ENCODE measurements at regions not wholly inside any gene's neighbourhood (a gene's known extent, or its start where the extent isn't known, plus 50 kb on each side); places are given as distances from the start of the nearest gene placed in this dataset.
"Not testable (repeated sequence)": the region's sequence is repeated elsewhere in the genome, so short reads cannot be mapped to it uniquely, and the experiment has no call there.

DNA sequence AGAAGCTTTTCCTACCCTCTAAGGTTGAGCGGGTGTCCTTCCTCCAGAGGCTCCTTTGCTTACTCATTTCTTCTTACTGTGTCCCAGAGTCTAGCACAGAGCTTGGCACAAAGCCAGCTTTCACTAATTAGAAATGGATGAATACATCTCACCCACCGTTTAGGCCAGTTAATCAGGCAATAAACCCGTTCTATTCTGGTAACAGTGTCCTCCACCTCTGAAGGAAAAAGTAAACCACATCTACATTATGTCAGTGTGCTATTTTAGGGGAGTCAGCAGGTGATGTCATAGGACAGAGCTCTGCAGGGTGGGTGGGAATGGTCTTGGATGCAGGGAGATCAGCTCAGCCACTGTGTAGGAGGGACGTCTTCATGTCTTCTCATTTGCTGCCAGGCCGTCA, 109.2 kb downstream of the OSTF1 start:
- Mint-ChIP-seq H3K27me3 (no peaks in the 10 kb centered on the region), H3K4me3 (no peak overlapping the region), H3K9me3 (no peaks in the 10 kb centered on the region), H3K4me1 (peaks cover 3% of the 10 kb centered on the region), H3K36me3 (ENCODE audit: low read depth) (no peaks in the 10 kb centered on the region), H3K27ac (no peak overlapping the region)
- no peak for ATAC-seq (replicated peaks)

DNA sequence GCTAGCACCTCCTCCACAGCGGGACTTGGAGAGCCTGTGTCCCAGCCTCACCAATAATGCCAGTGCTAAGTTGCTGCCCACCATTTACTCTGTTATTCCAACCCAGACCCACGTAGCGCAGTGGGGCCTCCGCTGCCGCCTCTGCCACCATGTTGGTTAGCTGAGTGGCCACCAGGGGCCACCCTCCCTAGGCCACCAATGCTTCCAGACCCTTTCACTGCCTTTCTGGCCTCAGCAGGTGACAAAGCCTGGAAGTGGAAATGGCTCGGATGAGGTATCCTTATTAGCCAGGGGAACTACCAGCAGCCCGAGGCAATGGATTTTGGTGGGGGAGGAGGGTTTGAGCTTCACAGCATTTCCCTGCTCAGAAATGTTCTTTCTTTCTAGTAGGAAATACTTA, 110.1 kb downstream of the OSTF1 start:
- no peak overlapping the region for H3K27ac Mint-ChIP-seq
- ATAC-seq (replicated peaks): no peak
- H3K4me1 Mint-ChIP-seq: peaks cover 3% of the 10 kb centered on the region
- no peak overlapping the region for H3K4me3 Mint-ChIP-seq
- no peaks in the 10 kb centered on the region for H3K27me3 Mint-ChIP-seq
- H3K36me3 Mint-ChIP-seq (ENCODE audit: low read depth): no peaks in the 10 kb centered on the region
- H3K9me3 Mint-ChIP-seq: no peaks in the 10 kb centered on the region

DNA sequence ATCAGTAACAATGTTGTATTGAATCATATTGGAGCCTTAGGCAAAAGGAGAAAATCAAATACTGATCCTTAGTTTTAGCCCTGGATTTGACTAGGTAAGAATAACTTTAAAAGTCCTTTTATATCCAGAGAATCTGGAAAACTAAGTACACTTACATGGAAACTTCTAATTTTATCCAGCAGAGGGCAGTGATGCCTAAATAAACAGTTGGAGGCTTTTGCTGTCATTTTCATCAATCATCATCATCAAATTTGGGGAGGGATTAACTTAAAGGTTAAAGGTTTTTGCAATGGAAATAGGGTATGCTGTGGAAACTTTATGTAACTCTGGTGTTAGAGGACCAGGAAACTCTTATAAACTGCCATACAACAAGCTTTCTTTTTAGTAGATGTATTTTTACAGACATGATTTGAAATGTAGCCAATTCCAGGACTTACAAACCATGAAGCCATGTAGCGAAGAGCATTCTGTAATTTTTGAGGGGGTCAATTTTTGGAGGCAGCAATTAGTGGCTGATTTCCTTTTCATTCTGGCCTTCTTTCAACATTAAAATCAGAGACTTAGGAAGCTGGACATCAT, 112.7 kb downstream of the OSTF1 start:
- Mint-ChIP-seq H3K27me3 (no peaks in the 10 kb centered on the region), H3K9me3 (no peaks in the 10 kb centered on the region), H3K36me3 (ENCODE audit: low read depth) (no peaks in the 10 kb centered on the region), H3K27ac (no peak overlapping the region), H3K4me1 (peaks cover 3% of the 10 kb centered on the region), H3K4me3 (no peak overlapping the region)
- ATAC-seq (replicated peaks): peak; percentile 29

DNA sequence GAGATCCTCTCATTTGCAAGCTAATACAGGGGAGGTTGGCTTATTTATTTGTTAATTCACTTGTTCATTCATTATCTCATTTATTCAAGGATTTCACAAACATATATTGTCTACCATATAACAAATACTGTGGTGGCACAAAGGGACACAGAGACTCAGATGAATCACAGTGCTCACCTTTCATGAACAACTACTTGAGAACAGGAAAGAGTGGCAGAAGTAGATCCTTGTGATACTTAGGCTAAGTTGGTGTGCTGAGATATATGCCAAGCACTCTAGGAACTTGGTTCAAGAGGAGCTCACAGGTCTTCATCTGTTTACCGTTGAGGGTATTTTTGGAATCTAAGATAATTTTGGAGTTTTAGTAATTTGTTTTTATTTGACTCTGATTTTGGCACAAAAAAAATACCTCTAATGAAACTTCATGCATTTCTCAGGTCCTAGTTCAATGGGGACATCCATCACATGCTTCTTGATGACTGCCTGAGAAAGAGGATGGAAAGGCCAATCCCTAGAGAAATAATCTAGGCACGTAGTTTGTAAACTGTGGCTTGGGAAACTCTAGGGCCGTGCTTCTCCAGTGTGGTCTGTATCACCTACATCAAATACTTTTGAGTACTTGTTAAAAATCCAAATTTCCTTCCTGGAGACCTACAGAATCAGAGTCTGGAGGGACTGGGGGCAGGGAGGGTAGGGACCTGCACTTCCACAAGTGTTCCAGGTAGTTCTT, 113.3 kb downstream of the OSTF1 start:
- H3K4me3 Mint-ChIP-seq: no peak overlapping the region
- peaks cover 3% of the 10 kb centered on the region for H3K4me1 Mint-ChIP-seq
- H3K36me3 Mint-ChIP-seq (ENCODE audit: low read depth): no peaks in the 10 kb centered on the region
- no peak for ATAC-seq (replicated peaks)
- no peaks in the 10 kb centered on the region for H3K27me3 Mint-ChIP-seq
- H3K27ac Mint-ChIP-seq: no peak overlapping the region
- H3K9me3 Mint-ChIP-seq: no peaks in the 10 kb centered on the region

DNA sequence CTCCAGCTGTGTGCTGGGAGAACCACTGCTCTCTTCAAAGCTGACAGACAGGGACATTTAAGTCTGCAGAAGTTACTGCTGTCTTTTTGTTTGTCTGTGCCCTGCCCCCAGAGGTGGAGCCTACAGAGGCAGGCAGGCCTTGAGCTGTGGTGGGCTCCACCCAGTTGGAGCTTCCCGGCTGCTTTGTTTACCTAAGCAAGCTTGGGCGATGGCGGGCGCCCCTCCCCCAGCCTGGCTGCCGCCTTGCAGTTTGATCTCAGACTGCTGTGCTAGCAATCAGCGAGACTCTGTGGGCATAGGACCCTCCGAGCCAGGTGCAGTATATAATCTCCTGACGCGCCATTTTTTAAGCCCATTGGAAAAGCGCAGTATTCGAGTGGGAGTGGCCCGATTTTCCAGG, 119.7 kb downstream of the OSTF1 start:
- not testable (repeated sequence) for H3K4me1 Mint-ChIP-seq; H3K9me3 Mint-ChIP-seq; H3K27ac Mint-ChIP-seq; H3K27me3 Mint-ChIP-seq; H3K4me3 Mint-ChIP-seq; ATAC-seq (replicated peaks)
- peaks cover 28% of the 10 kb centered on the region for H3K36me3 Mint-ChIP-seq (ENCODE audit: low read depth)

DNA sequence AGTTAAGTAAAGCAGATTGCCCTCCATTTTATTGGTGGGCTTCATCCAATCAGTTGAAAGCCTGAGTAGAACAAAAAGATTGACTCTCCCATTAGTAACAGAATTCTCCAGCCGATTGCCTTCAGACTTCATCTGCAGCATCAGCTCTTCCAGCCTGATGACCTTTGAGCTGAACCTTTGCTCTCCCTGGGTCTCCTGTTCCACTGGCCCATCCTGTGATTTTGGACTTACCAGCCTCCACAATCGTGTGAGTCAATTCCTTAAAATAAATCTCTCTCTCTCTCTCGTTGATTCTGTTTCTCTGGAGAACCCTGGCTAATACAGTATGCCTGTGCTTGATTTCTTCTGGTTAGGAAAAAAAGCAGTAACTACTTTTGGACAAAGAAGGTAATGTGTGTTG, 121.9 kb downstream of the OSTF1 start:
- Mint-ChIP-seq H3K4me3 (no peak overlapping the region), H3K27me3 (no peaks in the 10 kb centered on the region), H3K9me3 (no peaks in the 10 kb centered on the region), H3K27ac (no peak overlapping the region), H3K4me1 (no peaks in the 10 kb centered on the region), H3K36me3 (ENCODE audit: low read depth) (peaks cover 33% of the 10 kb centered on the region)
- no peak for ATAC-seq (replicated peaks)

DNA sequence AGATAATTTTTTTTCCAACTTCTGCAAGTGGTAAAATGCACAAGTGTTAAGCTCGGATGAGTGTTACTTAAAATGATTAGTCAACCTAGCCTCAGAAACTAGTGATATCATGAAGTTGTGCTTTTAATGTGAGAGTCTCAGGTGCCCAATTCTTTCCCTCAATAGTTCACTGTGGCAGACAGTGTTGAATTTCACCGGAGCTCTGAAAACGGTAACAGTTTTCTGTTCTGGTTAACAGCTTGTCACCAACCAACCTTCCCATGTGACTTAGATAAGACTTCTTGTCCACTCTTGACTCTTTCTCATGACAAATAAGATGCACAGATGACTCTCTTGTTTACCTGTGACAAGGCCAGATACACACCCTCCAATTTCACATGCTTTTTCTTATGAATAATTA, 125.5 kb downstream of the OSTF1 start:
- Mint-ChIP-seq H3K27ac (no peak overlapping the region), H3K36me3 (ENCODE audit: low read depth) (peaks cover 33% of the 10 kb centered on the region), H3K27me3 (no peaks in the 10 kb centered on the region), H3K4me3 (no peak overlapping the region), H3K4me1 (no peaks in the 10 kb centered on the region), H3K9me3 (no peaks in the 10 kb centered on the region)
- peak; percentile 46 for ATAC-seq (replicated peaks)

DNA sequence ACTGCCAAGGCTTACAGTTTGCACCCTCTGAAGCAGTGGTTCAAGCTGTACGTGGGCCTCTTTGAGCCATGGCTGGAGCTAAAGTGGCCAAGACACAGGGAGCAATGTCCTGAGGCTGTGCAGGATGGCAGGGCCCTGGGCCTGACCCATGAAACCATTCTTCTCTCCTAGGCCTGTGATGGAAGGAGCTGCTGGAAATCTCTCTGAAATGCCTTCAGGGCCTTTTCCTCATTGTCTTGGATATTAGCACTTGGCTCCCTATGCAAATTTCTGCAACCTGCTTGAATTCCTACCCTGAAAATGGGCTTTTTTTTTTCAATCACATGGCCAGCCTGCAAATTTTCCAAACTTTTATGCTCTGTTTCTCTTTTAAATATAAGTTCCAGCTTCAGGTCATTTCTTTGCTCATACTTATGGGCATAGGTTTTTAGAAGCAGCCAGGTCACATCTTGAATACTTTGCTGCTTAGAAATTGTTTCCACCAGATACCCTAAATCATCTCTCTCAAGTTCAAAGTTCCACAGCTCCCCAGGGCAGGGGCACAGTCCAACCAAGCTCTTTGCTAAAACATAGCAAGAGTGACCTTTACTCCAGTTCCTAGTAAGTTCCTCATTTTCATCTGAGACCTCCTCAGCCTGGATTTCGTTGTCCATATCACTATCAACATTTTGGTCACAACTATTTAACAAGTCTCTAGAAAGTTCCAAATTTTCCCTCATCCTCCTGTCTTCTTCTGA, 138.3 kb downstream of the OSTF1 start:
- no peaks in the 10 kb centered on the region for H3K4me1 Mint-ChIP-seq
- peaks cover 9% of the 10 kb centered on the region for H3K9me3 Mint-ChIP-seq
- no peak overlapping the region for H3K27ac Mint-ChIP-seq
- no peaks in the 10 kb centered on the region for H3K27me3 Mint-ChIP-seq
- peaks cover 9% of the 10 kb centered on the region for H3K36me3 Mint-ChIP-seq (ENCODE audit: low read depth)
- H3K4me3 Mint-ChIP-seq: no peak overlapping the region
- ATAC-seq (replicated peaks): no peak

DNA sequence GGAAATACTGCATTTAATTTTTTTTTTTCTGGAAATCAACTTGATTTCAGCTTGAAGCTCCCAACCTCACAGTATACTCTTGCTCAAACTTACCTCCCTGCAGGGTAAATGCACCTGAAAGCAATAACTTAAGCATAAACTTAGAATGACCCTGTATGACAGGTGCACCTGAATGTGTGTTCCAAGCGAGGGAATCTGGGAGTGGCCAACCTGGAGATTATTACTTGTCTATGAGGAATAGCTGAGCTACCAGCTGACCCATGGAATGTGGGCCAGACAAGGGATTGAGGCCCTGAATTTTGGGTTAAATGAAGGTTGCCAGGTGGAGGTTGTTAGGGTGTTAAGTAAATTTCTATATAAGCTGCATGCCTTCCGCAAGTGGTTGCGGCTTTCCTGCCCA, 140.6 kb downstream of the OSTF1 start:
- Mint-ChIP-seq H3K27me3 (no peaks in the 10 kb centered on the region), H3K4me1 (no peaks in the 10 kb centered on the region), H3K9me3 (peaks cover 9% of the 10 kb centered on the region), H3K36me3 (ENCODE audit: low read depth) (peaks cover 9% of the 10 kb centered on the region), H3K27ac (no peak overlapping the region), H3K4me3 (no peak overlapping the region)
- no peak for ATAC-seq (replicated peaks)

DNA sequence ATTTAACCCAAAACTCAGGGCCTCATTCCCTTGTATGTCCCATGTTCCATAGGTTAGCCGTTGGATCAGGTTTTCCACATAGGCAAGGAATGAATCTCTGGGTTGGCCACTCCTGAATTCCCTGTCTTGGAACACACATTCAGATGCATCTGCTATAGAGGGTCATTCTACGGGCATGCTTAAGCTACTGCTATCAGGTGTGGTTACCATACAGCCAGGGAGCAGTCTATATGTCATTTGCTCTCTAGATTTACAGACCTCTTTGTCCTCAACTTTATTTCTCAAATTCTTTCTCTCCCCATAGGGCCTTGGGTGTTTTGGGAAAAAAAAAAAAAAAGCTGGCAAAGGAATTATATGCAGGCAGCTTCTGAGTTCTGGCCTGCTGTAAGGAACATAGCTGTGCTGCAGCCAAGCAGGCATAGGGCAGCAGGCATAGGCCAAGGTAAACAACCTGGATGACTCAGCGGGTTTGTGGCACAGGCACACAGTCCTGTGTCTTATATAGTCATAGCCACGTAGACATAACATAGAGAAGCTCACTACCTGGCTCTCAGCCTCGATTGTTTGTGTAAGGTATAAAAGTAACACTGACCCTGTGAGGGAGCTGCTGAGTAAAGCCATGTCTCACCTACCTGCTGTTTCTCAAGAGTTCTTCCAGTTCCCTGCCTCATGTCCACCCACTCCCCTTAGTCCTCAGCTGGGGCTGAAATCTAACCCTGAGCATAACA, 141.5 kb downstream of the OSTF1 start:
- Mint-ChIP-seq H3K4me3 (no peak overlapping the region), H3K36me3 (ENCODE audit: low read depth) (peaks cover 9% of the 10 kb centered on the region), H3K9me3 (peaks cover 5% of the 10 kb centered on the region), H3K4me1 (no peaks in the 10 kb centered on the region), H3K27me3 (no peaks in the 10 kb centered on the region), H3K27ac (peak overlapping the region; percentile 21)
- ATAC-seq (replicated peaks): peak; percentile 66

DNA sequence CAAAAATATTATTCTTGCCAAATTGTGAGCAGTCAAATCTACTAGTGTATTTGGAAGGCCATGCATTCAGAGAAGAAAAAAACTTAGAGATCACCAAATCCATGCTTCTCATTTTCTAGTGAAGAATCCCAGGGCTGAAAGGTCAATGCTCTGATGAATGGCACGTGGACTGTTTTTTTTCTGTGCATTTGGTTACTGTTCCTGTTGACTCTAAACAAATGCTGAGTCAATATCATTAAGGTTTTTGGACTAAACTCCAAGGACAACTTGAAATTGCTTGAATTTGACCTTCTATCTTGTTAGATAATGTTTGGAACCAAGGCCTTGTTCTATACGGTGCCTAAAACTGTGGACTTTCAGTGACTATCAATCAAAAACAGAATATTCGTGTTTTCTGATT, 142.2 kb downstream of the OSTF1 start:
- H3K9me3 Mint-ChIP-seq: peaks cover 7% of the 10 kb centered on the region
- H3K4me3 Mint-ChIP-seq: no peak overlapping the region
- H3K27me3 Mint-ChIP-seq: no peaks in the 10 kb centered on the region
- H3K36me3 Mint-ChIP-seq (ENCODE audit: low read depth): peaks cover 9% of the 10 kb centered on the region
- H3K4me1 Mint-ChIP-seq: no peaks in the 10 kb centered on the region
- no peak for ATAC-seq (replicated peaks)
- peak overlapping the region; percentile 21 for H3K27ac Mint-ChIP-seq

DNA sequence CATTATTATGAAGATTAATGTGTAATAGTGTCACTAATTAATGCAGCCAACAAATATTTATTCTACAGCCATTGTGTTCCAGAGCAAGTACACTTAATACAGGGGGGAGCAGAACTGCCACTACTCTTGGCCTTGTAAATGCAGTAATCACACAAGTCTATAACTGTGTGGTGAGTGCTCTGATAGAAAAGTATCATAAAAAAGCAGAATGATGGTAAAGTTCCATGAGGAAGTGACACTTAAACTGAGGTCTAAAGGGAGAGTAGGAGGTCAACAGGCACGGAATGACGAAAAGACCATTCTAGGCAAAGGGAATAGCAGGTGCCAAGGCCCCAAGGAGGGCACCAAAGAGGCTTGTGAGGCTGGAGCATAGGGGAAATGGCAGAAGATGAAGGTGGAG, 142.9 kb downstream of the OSTF1 start:
- H3K36me3 Mint-ChIP-seq (ENCODE audit: low read depth): peaks cover 5% of the 10 kb centered on the region
- ATAC-seq (replicated peaks): no peak
- H3K4me1 Mint-ChIP-seq: no peaks in the 10 kb centered on the region
- no peaks in the 10 kb centered on the region for H3K27me3 Mint-ChIP-seq
- H3K27ac Mint-ChIP-seq: no peak overlapping the region
- H3K9me3 Mint-ChIP-seq: peaks cover 9% of the 10 kb centered on the region
- no peak overlapping the region for H3K4me3 Mint-ChIP-seq

DNA sequence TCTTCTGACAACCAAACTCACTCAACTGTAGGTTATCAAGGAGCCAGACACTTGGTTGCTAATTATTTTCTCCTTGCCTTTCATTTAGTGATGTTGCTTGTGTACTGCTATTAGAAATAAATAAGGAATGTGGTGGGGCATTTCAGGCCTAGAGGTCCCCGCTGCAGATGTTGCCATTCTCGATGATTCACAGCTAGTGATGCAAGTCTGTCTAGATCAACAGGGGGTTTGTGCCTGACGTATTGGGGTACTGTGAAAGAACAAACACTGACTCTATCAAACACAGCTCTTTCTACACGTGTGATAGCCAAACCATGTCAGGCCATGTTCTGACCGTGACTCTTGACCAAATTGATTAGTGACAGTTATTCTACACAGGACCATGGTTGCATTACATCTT, 144.7 kb downstream of the OSTF1 start:
- H3K27me3 Mint-ChIP-seq: no peaks in the 10 kb centered on the region
- H3K4me1 Mint-ChIP-seq: no peaks in the 10 kb centered on the region
- no peak overlapping the region for H3K4me3 Mint-ChIP-seq
- ATAC-seq (replicated peaks): no peak
- H3K9me3 Mint-ChIP-seq: peaks cover 5% of the 10 kb centered on the region
- H3K27ac Mint-ChIP-seq: no peak overlapping the region
- H3K36me3 Mint-ChIP-seq (ENCODE audit: low read depth): no peaks in the 10 kb centered on the region

DNA sequence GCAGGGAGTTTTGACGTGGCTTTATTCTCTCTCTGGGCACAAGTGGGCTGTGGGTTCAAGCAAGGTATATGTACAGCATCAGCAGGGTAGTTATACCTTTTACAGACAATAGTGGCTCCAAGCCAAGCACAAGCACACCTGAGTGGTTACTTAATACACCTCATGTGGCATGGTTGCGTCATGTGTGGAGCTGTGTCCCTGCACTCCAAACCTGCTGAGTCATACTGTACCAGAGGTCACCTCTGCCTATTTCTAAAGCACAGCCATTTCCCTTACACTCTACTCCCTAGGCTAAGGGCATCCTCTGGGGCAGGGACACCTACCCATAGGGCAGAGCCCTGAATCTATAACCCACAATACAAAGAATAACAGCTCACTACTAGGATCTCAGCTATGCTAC, 147.3 kb downstream of the OSTF1 start:
- no peak overlapping the region for H3K27ac Mint-ChIP-seq
- H3K27me3 Mint-ChIP-seq: no peaks in the 10 kb centered on the region
- H3K4me1 Mint-ChIP-seq: no peaks in the 10 kb centered on the region
- peaks cover 5% of the 10 kb centered on the region for H3K9me3 Mint-ChIP-seq
- no peaks in the 10 kb centered on the region for H3K36me3 Mint-ChIP-seq (ENCODE audit: low read depth)
- no peak for ATAC-seq (replicated peaks)
- H3K4me3 Mint-ChIP-seq: no peak overlapping the region
